MCF 10A (cell line): ENCODE measurements at regions not wholly inside any gene's neighbourhood (a gene's known extent, or its start where the extent isn't known, plus 50 kb on each side); places are given as distances from the start of the nearest gene placed in this dataset.

ENCODE experiments used
- BruUV-seq: library from RNA; stranded (reverse); fragments of 400-500 nt; replicated peaks from 2 replicates; lab custom pipeline; 2021; lab: Mats Ljungman, UMichigan
- CTCF ChIA-PET: fragments of 300-600 bp; sonication (Branson Sonifier 250); formaldehyde crosslinking; extraction: SDS; loops from one replicate; lab custom pipeline; 2021; ENCODE audit warnings: antibody characterized with exemption, inconsistent platforms; lab: Yijun Ruan, JAX
- POLR2A ChIA-PET: fragments of 300-600, 350-650 bp; sonication (Branson Sonifier 250); formaldehyde crosslinking; extraction: SDS; loops from one replicate; lab custom pipeline; 2020; ENCODE audit warnings: antibody characterized with exemption, inconsistent platforms; lab: Yijun Ruan, JAX
- DNase-seq: peaks from one replicate; pipeline ENCODE4 v3.0.0-alpha.2; 2018; ENCODE audit not compliant: unreplicated experiment
- H3K27ac Mint-ChIP-seq: one replicate; pipeline ENCODE4 v1.8.0; 2022; ENCODE audit warnings: mild to moderate bottlenecking, low read depth, mixed read lengths; ENCODE audit not compliant: unreplicated experiment
- H3K27me3 Mint-ChIP-seq: one replicate; pipeline ENCODE4 v1.8.0; 2022; ENCODE audit warnings: mixed read lengths; ENCODE audit not compliant: insufficient read depth, unreplicated experiment
- H3K36me3 Mint-ChIP-seq: one replicate; pipeline ENCODE4 v1.8.0; 2022; ENCODE audit warnings: mild to moderate bottlenecking, moderate library complexity, mixed read lengths; ENCODE audit not compliant: insufficient read depth, unreplicated experiment
- H3K4me1 Mint-ChIP-seq: one replicate; pipeline ENCODE4 v1.8.0; 2022; ENCODE audit warnings: mixed read lengths; ENCODE audit not compliant: insufficient read depth, unreplicated experiment
- H3K4me3 Mint-ChIP-seq: one replicate; pipeline ENCODE4 v1.8.0; 2022; ENCODE audit warnings: mild to moderate bottlenecking, moderate library complexity, mixed read lengths; ENCODE audit not compliant: unreplicated experiment
- H3K9me3 Mint-ChIP-seq: one replicate; pipeline ENCODE4 v1.8.0; 2022; ENCODE audit warnings: mixed read lengths; ENCODE audit not compliant: unreplicated experiment
- CTCF ChIP-seq: fragments of 200-600 bp; IDR thresholded peaks from one replicate; pipeline ENCODE4 v1.8.0; 2022; ENCODE audit warnings: antibody characterized with exemption, mild to moderate bottlenecking; ENCODE audit not compliant: unreplicated experiment
- intact Hi-C: fragments of 100-400 bp; cut with micrococcal nuclease; formaldehyde crosslinking; loops from 2 replicates; pipeline ENCODE4 v1.14.1; 2022

GRCh38 chr5:124822647-124823046 lies 76.2 kb upstream of the ZNF608 start:
- Mint-ChIP-seq H3K27me3 (no peaks in the 10 kb centered on the region), H3K27ac (peak overlapping the region; percentile 0), H3K9me3 (no peaks in the 10 kb centered on the region), H3K4me3 (no peak overlapping the region), H3K4me1 (peaks cover 43% of the 10 kb centered on the region), H3K36me3 (no peaks in the 10 kb centered on the region)
- intact Hi-C loops = loop anchor here (10.0 kb wide), 1 partner anchor 1148 kb away; no protein-coding TSS in a partner anchor
- TF ChIP-seq CTCF = no peak
- ChIA-PET CTCF (interaction anchor here (0.6 to 0.7 kb wide), 2 partner anchors 9 to 19 kb away, joined by 3 read pairs; no protein-coding TSS in a partner anchor), POLR2A (interaction anchor here (1.0 to 8.6 kb wide), 6 partner anchors 13 to 75 kb away, joined by 3 to 138 read pairs (median 28); partner anchors contain the start of gene ZNF608)
- no TSS peak for BruUV-seq
- DNase-seq = no peak

- Mint-ChIP-seq H3K4me3 (no peak overlapping the region), H3K4me1 (peaks cover 43% of the 10 kb centered on the region), H3K27me3 (no peaks in the 10 kb centered on the region), H3K27ac (peak overlapping the region; percentile 0), H3K36me3 (no peaks in the 10 kb centered on the region), H3K9me3 (no peaks in the 10 kb centered on the region)
- intact Hi-C loops = loop anchor here (10.0 kb wide), 1 partner anchor 1149 kb away; no protein-coding TSS in a partner anchor
- ChIA-PET POLR2A (interaction anchor here (0.6 to 8.6 kb wide), 10 partner anchors 10 to 81 kb away, joined by 3 to 138 read pairs (median 19); partner anchors contain the start of gene ZNF608), CTCF (interaction anchor here (0.6 to 0.7 kb wide), 2 partner anchors 8 to 20 kb away, joined by 3 read pairs; no protein-coding TSS in a partner anchor)
- BruUV-seq = no TSS peak
- no peak for DNase-seq
- no peak for TF ChIP-seq CTCF
Measured at GRCh38 chr5:124823380-124823779, 76.9 kb upstream of the ZNF608 start.

GRCh38 chr5:124824637-124825158 lies 78.3 kb upstream of the ZNF608 start:
- H3K9me3 Mint-ChIP-seq = no peaks in the 10 kb centered on the region
- no peaks in the 10 kb centered on the region for H3K36me3 Mint-ChIP-seq
- no TSS peak for BruUV-seq
- intact Hi-C loops = loop anchor here (10.0 kb wide), 1 partner anchor 1150 kb away; no protein-coding TSS in a partner anchor
- ChIA-PET CTCF (interaction anchor here (0.6 to 0.7 kb wide), 3 partner anchors 25 to 657 kb away, joined by 3 to 4 read pairs (median 3); no protein-coding TSS in a partner anchor), POLR2A (interaction anchor here (0.6 to 8.6 kb wide), 29 partner anchors 9 to 1285 kb away, joined by 3 to 138 read pairs (median 5); partner anchors contain the start of gene ZNF608)
- peak overlapping the region; percentile 55 for H3K4me3 Mint-ChIP-seq
- no peak for TF ChIP-seq CTCF
- no peaks in the 10 kb centered on the region for H3K27me3 Mint-ChIP-seq
- peak overlapping the region; percentile 89 for H3K27ac Mint-ChIP-seq
- peaks cover 33% of the 10 kb centered on the region for H3K4me1 Mint-ChIP-seq
- peak; percentile 96 for DNase-seq
